HG02588 (cell line): ENCODE measurements at regions not wholly inside any gene's neighbourhood (a gene's known extent, or its start where the extent isn't known, plus 50 kb on each side); places are given as distances from the start of the nearest gene placed in this dataset.

Experiments
- ATAC-seq: cut with Tn5 transposase; IDR thresholded peaks from one replicate; pipeline ENCODE4 v1.9.1; 2021; ENCODE audit warnings: mild to moderate bottlenecking, moderate library complexity; ENCODE audit not compliant: unreplicated experiment

GRCh38 chr10:129021594-129022304 lies 445.3 kb upstream of the MGMT start:
- no peak for ATAC-seq

GRCh38 chr10:129023082-129023481 lies 444.0 kb upstream of the MGMT start:
- no peak for ATAC-seq

- no peak for ATAC-seq
Measured at GRCh38 chr10:129024046-129024445, 443.0 kb upstream of the MGMT start.

GRCh38 chr10:129025787-129026186 lies 441.3 kb upstream of the MGMT start:
- no peak for ATAC-seq

GRCh38 chr10:129027906-129028305 lies 439.1 kb upstream of the MGMT start:
- no peak for ATAC-seq

GRCh38 chr10:129028451-129028850 lies 438.6 kb upstream of the MGMT start:
- ATAC-seq: no peak

- no peak for ATAC-seq
Measured at GRCh38 chr10:129029051-129029450, 438.0 kb upstream of the MGMT start.

- ATAC-seq: no peak
Measured at GRCh38 chr10:129029851-129030602, 437.0 kb upstream of the MGMT start.

- ATAC-seq: no peak
Measured at GRCh38 chr10:129030603-129030895, 436.5 kb upstream of the MGMT start.

- peak; percentile 74 for ATAC-seq
Measured at GRCh38 chr10:129030996-129031843, 435.8 kb upstream of the MGMT start.

- ATAC-seq: no peak
Measured at GRCh38 chr10:129031844-129032150, 435.2 kb upstream of the MGMT start.

GRCh38 chr10:129032372-129033313 lies 434.4 kb upstream of the MGMT start:
- ATAC-seq: no peak

- no peak for ATAC-seq
Measured at GRCh38 chr10:129033340-129033739, 433.7 kb upstream of the MGMT start.

GRCh38 chr10:129033790-129034272 lies 433.2 kb upstream of the MGMT start:
- no peak for ATAC-seq

GRCh38 chr10:129035052-129035827 lies 431.8 kb upstream of the MGMT start:
- no peak for ATAC-seq

- no peak for ATAC-seq
Measured at GRCh38 chr10:129038522-129038921, 428.5 kb upstream of the MGMT start.

- ATAC-seq: no peak
Measured at GRCh38 chr10:129039406-129040370, 427.4 kb upstream of the MGMT start.

- ATAC-seq: no peak
Measured at GRCh38 chr10:129040377-129040776, 426.7 kb upstream of the MGMT start.

GRCh38 chr10:129041916-129042315 lies 425.1 kb upstream of the MGMT start:
- no peak for ATAC-seq
